Activated CD4-positive, alpha-beta T cell treated with anti-CD3 and anti-CD28 coated beads for 24 hours (primary cell): ENCODE measurements at regions not wholly inside any gene's neighbourhood (a gene's known extent, or its start where the extent isn't known, plus 50 kb on each side); places are given as distances from the start of the nearest gene placed in this dataset.
"Not testable (repeated sequence)": the region's sequence is repeated elsewhere in the genome, so short reads cannot be mapped to it uniquely, and the experiment has no call there.

ENCODE experiments used
- DNase-seq, 2 donors: peaks; one replicate each; pipeline ENCODE4 v3.0.0-alpha.2; 2020; ENCODE audit warnings: low read depth in 2 of 2

DNA sequence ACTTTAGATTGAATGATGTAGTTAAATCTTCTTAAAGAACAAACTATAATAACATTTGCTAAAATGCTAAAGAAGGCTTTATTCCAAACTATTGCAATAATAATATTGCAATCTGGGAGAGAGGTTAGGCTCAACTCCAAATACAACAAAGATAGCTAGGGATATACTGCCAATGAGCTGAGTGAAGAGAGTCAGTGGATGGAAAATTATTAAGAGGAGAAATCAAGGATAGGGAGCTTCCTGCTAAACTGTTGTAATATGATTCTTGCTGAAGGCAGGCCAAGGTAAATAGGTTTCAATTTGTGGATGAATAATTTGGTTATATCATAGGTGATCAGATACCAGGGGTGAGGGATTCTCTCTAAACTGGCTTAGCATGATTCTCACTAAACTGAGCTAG lies 1651.5 kb downstream of the EFNA5 start:
- DNase-seq, result no peak

DNA sequence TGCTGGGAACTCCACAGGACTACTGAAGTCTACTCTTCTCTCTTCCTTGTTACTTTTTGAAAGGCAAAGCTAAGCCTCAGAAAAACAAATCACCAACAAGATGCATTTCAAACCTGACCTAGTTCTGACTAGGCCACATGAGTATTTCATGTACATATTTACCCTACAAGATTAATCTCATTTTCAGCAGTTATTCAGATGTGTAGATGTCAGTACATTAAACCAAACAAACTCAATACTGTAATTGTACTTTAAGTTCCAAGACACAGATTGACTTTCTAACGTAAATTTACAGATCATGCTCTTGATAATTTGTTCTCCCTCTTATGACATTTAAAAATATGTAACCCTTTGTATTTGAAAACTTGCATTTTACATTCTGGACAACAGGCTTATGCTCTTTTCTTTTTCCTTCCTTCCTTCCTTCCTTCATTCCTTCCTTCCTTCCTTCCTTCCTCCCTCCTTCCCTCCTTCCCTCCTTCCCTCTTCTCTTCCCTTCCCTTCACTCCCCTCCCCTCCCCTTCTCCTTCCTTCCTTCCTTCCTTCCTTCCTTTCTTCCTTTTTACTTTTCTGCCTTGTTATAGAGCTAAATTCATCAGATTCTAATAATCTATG lies 1653.4 kb downstream of the EFNA5 start:
- no peak for DNase-seq

DNA sequence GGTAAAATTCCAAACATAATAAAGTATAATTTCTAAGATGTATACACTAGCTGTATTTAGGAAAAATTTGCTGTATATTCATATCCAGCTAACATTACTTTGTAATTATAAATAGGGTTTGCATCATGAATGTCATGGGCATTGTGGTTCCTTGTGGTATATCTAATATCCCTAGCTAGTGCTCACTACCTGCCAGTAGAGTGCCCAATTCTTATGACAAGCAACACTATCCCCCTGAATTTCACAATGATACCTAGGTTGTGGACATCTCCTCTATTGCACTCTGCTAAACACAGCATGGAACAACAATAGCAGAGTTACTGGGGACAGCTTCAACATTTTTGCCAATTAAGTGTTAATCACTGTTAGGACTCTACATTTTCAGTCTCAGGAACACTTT lies 1656.5 kb downstream of the EFNA5 start:
- DNase-seq, result no peak

DNA sequence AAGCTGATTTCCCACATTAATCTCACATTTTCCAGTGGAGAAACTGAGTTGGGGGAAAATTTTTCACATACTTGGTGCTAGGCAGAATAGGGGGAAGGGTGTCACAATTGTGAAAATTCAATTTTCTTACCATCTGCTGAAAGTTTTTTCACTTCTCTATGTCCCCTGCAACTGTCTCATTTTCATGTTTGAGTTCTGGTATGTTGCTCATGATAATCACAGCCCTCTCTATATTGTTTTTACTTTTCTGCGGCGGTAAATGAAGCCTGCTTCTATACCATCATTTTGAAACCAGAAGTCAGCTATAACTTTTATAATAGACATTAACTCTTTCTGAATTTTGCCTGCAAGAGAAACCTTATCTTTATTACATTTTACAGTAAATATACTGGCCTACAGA lies 1664.5 kb downstream of the EFNA5 start:
- no peak for DNase-seq

DNA sequence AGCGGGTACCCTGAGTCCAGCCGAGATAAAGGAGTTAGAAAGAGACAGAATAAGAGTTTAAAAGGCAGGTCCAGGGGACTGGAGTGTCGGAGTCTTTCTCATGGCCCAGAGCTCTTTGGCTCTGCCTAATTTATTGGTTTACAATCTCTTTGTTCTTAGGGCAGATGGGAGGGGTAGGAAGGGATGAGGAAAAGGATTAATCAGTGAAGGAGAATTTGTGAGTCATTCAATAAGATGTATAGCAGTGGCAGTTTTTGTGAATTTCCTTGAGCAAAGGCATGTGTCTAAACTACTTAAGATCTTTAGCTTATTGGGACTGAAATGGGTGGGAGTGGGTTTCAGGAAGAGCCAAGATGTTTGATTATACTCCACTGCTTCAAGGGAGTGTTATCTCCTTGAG lies 1671.7 kb downstream of the EFNA5 start:
- DNase-seq, result not testable (repeated sequence)

DNA sequence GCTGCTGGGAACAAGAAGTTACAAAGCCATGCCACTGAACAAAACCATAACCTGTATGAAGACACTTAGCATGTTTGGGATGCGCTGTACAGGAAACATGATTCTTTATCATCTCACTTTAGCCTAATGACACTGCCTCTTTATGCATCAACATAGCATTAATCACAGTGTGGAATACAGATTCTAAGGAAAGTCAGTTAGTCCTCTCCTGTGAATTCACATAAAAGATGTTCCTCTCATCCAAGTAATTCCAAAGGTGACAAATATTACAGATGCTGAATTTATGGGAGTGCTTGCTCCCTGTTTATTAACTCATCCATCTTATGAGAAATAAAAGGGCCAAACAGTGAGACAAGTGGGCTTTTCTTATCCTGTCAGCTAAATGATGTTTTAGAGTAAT lies 1677.7 kb downstream of the EFNA5 start:
- DNase-seq, result no peak

DNA sequence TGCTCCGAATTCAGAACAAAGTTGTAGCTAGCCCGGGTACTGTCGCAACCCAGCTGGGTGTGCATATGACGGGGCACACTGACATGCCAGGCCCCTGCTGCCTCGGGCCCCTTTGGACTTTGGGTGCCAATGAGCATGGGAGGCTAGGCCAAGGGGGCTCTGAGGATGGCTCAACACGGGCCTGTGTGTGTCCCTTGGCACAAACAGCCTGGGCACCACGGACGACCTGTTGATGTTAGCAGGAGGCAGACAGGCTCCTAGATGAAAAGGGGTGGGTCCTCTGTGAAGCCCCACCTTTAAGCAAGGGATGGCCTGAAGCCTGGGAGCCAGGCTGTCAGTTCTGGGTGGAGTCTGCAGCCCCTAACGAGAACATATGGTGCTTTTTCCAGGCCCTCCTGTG lies 1688.2 kb downstream of the EFNA5 start:
- DNase-seq, result no peak

DNA sequence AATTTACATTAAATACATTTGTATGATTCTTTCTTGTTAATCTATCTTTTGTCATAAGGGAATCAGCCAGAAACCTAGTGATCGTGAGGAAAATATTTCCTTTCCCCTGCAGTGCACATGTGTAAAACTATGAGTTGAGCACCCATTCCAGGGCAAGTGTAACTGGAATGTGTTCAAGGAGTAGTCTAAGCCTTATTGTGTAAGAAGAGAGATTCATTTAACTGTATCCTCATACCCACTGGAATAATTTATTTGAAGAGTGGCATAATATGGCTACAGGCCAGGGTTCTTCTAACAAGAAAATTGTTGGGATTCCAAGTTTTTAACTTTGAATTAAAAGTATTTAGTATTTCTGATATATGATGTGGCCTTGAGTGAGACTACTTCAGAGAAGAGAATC lies 1692.7 kb downstream of the EFNA5 start:
- no peak for DNase-seq

DNA sequence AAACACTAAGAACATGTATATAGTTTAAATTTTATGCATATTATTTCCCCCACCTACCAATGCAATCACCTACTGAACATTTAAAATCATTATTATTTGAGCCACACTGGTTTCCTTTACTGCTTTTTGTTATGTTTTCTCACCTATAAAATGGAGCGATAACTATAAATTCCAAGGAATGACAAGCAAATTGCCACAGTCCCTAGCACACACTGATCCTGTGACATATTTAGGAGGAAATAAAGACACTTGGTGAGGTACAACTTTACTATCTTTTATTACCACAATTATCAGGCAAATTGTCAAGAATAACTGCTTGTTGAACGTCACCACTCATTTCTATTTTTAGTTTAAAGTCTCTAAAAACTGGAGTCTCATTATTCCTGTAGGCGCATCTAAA lies 1693.6 kb downstream of the EFNA5 start:
- no peak for DNase-seq

DNA sequence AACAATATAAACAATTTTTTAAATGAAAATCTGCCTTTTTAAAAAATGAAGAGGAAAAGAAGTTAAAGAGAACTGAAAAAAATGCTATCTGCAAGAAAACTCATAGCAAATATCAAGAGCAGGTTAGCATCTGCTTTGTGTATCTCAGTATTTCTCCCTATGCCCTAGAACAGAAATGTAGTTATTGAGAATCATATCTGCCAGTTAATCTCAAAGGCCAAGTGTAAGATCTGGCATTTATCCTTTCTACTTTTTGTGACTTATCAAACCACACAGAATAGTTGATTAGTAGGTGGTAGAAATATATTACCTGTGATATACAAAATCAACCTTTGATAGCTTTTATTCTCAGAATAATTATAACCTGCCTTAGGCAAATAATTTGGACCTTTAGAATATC lies 1699.8 kb downstream of the EFNA5 start:
- DNase-seq, result no peak

DNA sequence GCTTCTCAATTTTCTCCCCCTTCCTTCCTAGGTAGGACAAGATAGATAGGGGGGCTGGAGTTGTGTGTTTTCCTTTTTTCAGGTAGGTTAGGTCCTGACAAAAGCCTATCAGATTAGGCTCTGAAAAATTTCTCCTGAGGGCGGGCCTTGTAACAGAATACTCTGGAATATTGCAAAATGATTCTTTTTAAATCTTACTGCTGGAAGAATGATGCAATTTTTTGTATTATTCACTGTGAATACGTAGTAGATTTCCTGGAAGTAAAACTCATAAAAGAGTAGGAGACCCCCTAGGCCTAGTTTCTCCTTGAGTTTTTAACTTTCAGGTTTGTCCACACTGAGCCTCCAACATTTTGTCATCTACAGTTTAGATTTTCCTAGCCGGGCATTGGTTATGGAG lies 1701.8 kb downstream of the EFNA5 start:
- no peak for DNase-seq

DNA sequence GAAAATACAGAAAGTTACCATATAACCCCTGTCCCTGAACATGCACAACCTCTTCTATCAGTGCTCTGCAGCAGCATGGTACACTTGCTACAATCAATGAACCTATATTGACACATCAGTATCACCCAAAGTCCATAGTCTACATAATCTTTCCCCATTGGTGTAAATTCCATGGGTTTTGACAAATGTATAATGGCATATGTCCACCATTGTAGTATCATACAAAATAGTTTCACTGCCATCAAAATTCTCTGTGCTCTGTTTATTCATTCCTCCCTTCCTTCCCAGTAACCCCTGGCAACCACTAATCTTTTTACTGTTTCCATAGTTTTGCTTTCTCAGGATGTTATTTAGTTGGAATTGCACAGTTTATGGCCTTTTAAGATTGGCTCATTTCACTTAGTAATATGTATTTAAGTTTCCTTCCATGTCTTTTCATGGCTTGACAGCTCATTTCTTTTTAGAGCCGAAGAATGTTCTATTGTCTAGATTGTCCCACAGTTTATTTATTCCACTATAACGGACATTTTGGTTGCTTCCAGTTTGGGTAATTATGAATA lies 1707.0 kb downstream of the EFNA5 start:
- DNase-seq, result no peak

DNA sequence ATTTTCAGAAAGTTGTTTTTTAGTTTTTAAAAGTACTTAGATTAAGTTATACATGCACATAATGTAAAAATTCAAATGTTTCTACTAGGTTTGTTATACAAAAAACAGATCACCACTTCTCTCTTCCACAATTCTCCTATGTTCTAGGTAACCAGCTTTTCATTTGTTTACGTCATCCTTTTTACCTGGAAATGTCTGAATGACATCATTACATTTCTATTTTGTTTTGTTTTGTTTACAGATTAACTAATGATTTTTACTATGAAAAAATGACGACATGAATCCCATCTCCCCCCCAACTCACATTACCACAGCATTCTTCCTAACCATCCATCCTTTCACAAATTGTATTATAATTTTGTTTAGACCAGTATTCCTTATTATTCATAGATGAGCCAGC lies 1709.2 kb downstream of the EFNA5 start:
- DNase-seq, result no peak

DNA sequence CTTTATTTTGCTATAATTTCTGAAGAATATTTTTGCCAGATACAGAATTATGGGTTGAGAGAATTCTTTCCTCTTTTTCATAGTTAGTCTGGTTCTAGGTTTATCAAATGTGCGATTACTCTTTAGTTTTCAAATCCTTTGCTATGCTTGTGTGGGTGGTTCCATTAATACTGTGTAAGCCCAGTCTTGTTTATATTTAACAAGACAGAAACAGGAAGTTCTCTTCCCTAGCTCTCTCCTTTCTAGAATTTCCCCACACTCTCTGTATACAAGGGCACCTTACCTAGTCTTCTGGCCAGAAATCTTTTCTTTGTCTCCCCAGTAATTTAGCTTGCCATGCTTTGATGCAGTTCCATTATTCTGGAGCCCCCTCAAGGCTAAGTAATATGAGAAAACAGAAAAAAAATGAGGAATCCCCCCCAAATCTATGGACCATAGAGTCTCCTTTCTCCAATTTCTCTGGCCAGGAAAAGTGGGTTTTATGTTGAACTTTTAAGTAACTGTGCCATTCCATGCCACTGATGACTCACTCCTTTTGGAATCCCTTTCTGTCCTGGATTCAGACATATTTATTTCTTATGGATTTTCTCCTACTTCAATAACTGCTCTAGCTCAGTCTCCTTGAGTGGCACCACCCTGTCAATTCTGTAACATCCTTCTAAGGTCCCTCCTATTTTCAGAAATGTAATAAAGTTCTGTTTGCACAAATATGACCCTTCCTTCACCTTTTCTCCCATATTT lies 1714.1 kb downstream of the EFNA5 start:
- DNase-seq, result no peak

DNA sequence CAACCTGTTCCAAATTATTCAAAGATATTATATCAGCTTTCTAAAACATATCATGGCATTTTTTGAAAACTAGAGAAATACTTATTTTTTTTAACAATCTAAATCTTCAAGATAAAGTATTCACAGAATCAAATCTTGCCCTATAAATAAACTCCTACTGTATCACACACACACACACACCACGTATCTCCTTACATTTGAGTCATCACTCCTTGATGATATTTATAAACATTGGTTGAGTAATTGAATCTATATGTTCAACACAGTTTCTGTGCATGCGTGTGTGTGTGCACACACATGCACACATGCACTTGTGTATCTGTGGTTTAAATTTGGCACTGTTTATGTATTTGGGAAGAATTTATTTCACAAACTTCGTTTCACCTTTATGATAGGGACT lies 1716.4 kb downstream of the EFNA5 start:
- DNase-seq, result no peak

DNA sequence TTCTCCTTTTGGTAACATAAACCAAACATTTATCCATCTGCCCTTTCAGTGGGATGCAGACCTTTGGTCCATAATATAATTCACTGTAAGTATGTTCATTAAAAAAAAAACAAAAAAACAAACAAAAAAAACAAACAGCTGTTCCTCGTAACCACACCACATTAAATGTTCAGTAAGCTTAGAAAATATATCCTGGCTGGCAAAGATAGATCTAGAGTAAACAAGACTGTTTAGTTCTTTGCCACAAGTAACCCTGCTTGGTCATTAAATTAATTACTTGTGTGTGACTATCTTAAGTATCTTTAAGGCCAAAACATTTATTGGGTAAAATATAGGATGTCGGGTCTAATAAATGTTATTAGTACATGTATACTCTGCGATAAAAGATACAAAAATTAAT lies 1717.1 kb downstream of the EFNA5 start:
- DNase-seq, result no peak

DNA sequence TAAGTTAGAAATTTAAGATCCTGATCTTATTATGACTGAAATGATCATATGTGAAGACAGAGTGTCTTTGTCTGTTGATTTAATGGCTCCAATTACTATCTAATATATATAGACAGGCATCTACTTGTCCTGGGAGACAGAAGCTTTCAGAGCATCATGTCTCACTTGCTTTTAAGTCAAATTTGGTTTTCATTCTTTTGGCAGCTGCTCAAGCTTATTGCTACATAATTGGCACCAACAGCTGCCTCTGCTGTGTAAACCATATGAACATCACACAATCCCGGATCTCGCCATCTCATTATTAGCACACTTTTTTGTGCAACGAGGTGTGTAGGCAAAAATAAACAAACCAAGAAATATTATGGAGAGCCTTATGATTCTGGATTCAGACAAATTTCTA lies 1717.9 kb downstream of the EFNA5 start:
- no peak for DNase-seq

DNA sequence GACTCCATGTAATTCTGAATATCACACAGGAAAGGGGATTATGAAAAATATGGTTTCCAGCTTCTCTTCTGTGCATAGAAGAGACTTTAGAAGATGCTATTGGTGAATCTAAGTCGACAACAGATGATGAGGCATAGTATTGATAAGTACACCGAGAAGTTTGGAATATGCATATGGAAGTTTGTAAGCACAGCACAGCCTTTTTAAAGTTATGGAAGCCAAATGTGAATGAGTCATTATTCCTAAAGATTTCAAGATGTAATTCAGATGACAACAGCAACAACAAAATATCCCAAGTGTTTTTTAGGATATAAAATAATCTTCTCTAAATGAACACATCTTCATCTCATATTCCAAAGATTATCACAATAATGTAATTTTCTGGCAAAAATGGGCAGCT lies 1723.3 kb downstream of the EFNA5 start:
- DNase-seq, result no peak

DNA sequence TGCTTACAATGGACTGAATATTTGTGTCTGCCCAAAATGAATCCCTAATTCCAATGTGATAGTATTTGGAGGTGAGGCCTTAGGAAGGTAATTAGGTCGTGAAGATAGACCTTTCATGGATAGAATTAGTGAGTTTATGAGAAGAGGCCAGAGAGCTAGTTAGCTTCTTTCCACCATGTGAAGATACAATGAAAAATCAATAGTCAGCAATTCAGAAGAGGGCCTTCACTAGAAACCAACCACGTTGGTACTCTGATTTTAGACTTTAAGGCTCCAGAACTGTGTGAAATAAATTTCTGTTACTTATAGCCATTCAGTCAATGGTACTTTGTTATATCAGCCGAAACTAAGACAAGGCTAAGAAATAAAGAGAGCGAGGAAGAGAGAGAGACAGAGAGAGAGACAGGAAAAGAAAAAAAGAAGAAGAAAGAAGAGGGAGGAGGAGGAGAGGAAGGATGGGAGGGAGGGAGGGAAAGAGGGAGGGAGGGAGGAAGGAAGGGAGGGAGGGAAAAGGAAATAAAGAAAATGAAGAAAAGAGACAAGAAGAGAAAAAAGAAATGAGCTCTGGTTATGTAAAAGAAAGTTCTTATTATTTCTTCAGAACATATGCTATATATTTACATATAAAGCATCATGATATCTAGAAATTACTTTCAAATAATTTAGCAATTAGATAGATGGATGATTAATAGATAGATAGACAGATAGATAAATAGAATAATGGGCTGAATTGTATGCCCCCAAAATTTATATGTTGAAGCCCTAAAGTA lies 1725.3 kb downstream of the EFNA5 start:
- DNase-seq, result no peak

DNA sequence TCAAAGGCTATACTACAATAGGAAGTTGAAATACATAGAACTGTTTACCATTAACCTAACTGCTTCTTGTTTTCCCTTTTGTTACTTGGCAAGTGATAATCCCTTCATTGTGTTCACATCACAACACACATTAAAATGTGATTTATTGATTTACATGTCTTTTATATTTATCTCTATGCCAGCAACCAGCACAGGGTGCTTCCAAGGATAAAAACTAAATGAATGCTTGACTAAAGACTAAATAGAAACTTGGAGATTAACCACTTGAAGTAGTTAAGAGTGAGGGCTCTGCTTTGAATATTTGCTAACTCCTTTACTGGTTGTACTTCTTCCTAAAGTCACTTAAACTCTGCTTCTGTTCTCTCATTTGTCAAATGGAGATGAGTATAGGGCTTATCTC lies 1730.6 kb downstream of the EFNA5 start:
- no peak for DNase-seq

DNA sequence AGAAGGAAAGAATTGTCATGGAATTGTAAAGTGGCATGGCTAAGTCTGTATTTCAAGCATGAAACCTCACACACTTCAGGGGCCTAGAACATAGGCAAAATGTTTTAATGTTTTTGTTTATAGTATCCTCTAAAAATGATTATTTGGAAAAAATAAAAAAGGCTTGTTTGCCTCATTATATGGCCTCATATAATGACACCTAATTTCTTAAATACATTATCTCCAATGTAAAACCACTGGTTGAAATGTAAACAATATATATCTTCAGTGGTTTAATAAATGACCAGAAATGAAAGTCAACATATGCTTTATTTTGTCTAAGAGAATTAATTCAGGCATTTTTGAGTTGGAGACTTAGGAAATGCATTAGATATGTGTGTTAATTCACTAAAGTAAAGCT lies 1736.6 kb downstream of the EFNA5 start:
- no peak for DNase-seq

DNA sequence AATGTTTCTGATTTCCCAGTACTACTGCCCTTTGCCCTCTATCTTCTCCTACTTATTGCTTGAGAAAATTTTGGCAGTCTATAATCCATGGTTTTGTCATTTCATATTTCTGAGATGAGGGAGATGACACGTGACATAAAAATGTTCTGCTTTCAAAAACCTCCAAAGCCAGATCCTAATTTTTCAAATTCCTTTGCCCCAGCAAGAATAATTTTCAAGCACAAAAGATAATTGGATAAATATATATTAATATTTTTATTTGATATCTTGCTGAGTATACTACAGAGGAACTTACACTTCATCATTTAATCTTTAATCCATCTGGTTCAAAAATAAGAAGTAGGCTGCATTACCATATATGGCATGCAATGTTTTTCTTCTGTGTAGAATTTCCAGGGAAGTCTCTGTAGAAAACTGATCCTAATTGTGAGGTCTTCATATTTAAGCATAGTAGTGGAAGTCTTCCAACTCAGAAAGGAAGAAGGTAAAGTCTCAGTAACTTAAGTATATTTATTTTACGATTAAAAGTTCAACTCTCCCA lies 1738.8 kb downstream of the EFNA5 start:
- no peak for DNase-seq

DNA sequence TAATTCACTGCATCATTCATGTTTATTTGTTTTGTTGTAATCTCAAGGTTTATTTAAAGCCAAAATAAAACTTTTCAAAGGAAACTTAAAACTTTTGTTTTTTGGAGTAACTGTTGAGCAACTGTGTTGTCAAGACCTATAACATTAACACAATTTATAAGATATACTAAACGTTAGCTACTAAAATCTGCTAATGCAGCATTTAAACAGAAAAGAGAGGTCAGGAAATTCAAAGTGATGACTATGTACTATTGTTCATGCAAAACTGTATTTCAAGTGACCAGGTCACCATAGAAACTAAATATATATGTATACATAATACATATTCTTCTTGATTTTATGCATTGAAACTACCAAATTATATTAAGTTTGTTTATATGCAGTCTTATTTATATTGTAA lies 1740.9 kb downstream of the EFNA5 start:
- no peak for DNase-seq
